ENCODE measurements at regions not wholly inside any gene's neighbourhood (a gene's known extent, or its start where the extent isn't known, plus 50 kb on each side); places are given as distances from the start of the nearest gene placed in this dataset.
"Not testable (repeated sequence)": the region's sequence is repeated elsewhere in the genome, so short reads cannot be mapped to it uniquely, and the experiment has no call there.

- TF ChIP-seq CTCF (conservative IDR thresholded peaks at IDR 0.05 in 1 of 2, IDR thresholded peaks at IDR 0.05 in 1 of 2; ENCODE audit: extremely low read depth in 1 of 2, insufficient read depth in 1 of 2, low read depth in 1 of 2, low read length in 2 of 2); EZH2 (IDR thresholded peaks at IDR 0.05; ENCODE audit: borderline replicate concordance, low read length): not testable (repeated sequence)
These were observed 149.4 kb downstream of the SYT15 start for GRCh38 chr10:46728359-46728758.
